Endothelial cell of umbilical vein (primary cell): ENCODE measurements at regions not wholly inside any gene's neighbourhood (a gene's known extent, or its start where the extent isn't known, plus 50 kb on each side); places are given as distances from the start of the nearest gene placed in this dataset.

Experiments
- BruUV-seq: library from RNA; stranded (reverse); fragments of 400-500 nt; replicated peaks from 2 replicates; lab custom pipeline; 2021; lab: Mats Ljungman, UMichigan
- CTCF ChIA-PET: fragments of 300-600, 350-600 bp; sonication (Branson Sonifier 250); formaldehyde crosslinking; loops from one replicate; lab custom pipeline; 2021; ENCODE audit warnings: antibody characterized with exemption, inconsistent platforms; lab: Charles Lee
- POLR2A ChIA-PET: fragments of 300-600, 350-600 bp; sonication (Branson Sonifier 250); formaldehyde crosslinking; loops from one replicate; lab custom pipeline; 2021; ENCODE audit warnings: antibody characterized with exemption, inconsistent platforms; lab: Charles Lee
- DNase-seq: peaks from one replicate; pipeline ENCODE4 v3.0.0-alpha.2; 2011; ENCODE audit warnings: low read depth, low spot score
- FAIRE-seq: peaks from 2 replicates; lab custom pipeline; 2011; peaks lifted over from hg19 to GRCh38; lab: Jason Lieb, UNC
- H2AFZ ChIP-seq: 2 replicates; pipeline ENCODE4 v1.6.0; 2012; ENCODE audit warnings: low read depth, low read length, control low read depth, inconsistent platforms
- H3K27ac ChIP-seq: 2 replicates; pipeline ENCODE4 v1.5.1; 2011; ENCODE audit warnings: low read depth, mild to moderate bottlenecking, control low read depth, low read length, moderate library complexity; ENCODE audit not compliant: insufficient read depth
- H3K27me3 ChIP-seq, 2 experiments: 2 replicates each; pipeline versions ENCODE4 v1.6.0 to v1.6.1; 2011; ENCODE audit warnings: low read length in 2 of 2, mixed read lengths in 1 of 2; ENCODE audit not compliant: control insufficient read depth in 2 of 2, insufficient read depth in 2 of 2
- H3K36me3 ChIP-seq, 2 experiments: 2 replicates in 1 of 2; 3 replicates in 1 of 2; pipeline ENCODE4 v1.5.1; 2011; ENCODE audit warnings: low read length in 2 of 2, mild to moderate bottlenecking in 1 of 2, moderate library complexity in 1 of 2; ENCODE audit not compliant: control insufficient read depth in 2 of 2, insufficient read depth in 2 of 2; ENCODE audit errors: extremely low read depth in 1 of 2
- H3K4me1 ChIP-seq: 3 replicates; pipeline ENCODE4 v1.5.1; 2011; ENCODE audit warnings: mild to moderate bottlenecking, low read length; ENCODE audit not compliant: control insufficient read depth, insufficient read depth; ENCODE audit errors: extremely low read depth
- H3K4me2 ChIP-seq: 2 replicates; pipeline ENCODE4 v1.6.1; 2011; ENCODE audit warnings: low read length, control low read depth, mixed read lengths; ENCODE audit not compliant: insufficient read depth
- H3K4me3 ChIP-seq, 3 experiments: fragments of 200-600 bp in 1 of 3; sonication (generic), shearing (Covaris generic) in 1 of 3; replicated peaks in 1 of 3; 2 replicates each; pipeline ENCODE4 v1.5.1; 2011 to 2016; ENCODE audit warnings: control low read depth in 3 of 3, low read length in 3 of 3, mild to moderate bottlenecking in 2 of 3, inconsistent platforms in 1 of 3, low read depth in 1 of 3, moderate library complexity in 1 of 3; ENCODE audit not compliant: insufficient read depth in 1 of 3
- H3K79me2 ChIP-seq: 2 replicates; pipeline ENCODE4 v1.6.0; 2012; ENCODE audit warnings: low read length, inconsistent platforms; ENCODE audit not compliant: control insufficient read depth, insufficient read depth
- H3K9ac ChIP-seq: replicated peaks from 2 replicates; pipeline ENCODE3; 2011; ENCODE audit warnings: low read length, control low read depth; ENCODE audit not compliant: insufficient read depth; ENCODE audit errors: extremely low read depth
- H3K9me1 ChIP-seq: replicated peaks from 3 replicates; pipeline ENCODE4 v1.6.0; 2011; ENCODE audit warnings: mild to moderate bottlenecking, low read length; ENCODE audit not compliant: control insufficient read depth, insufficient read depth; ENCODE audit errors: extremely low read depth
- H3K9me3 ChIP-seq: replicated peaks from 2 replicates; pipeline ENCODE4 v1.5.1; 2012; ENCODE audit warnings: low read length, inconsistent platforms; ENCODE audit not compliant: control insufficient read depth, insufficient read depth
- H4K20me1 ChIP-seq: replicated peaks from 2 replicates; pipeline ENCODE3; 2011; ENCODE audit warnings: mild to moderate bottlenecking, low read length; ENCODE audit not compliant: control insufficient read depth, insufficient read depth; ENCODE audit errors: extremely low read depth
- EZH2 ChIP-seq: IDR thresholded peaks from 2 replicates; pipeline ENCODE4 v1.6.1; 2012; ENCODE audit warnings: borderline replicate concordance, low read depth, mild to moderate bottlenecking, moderate library complexity, low read length, inconsistent platforms; ENCODE audit not compliant: severe bottlenecking
- FOS ChIP-seq: IDR thresholded peaks from 2 replicates; pipeline ENCODE4 v1.6.1; 2011; ENCODE audit warnings: mild to moderate bottlenecking, low read length, moderate library complexity, borderline replicate concordance; ENCODE audit not compliant: insufficient read depth
- GATA2 ChIP-seq: IDR thresholded peaks from 2 replicates; pipeline ENCODE4 v1.7.0; 2011; ENCODE audit warnings: low read depth, mild to moderate bottlenecking, moderate library complexity, mixed read lengths, low read length; ENCODE audit not compliant: insufficient read length, insufficient read depth
- JUN ChIP-seq: IDR thresholded peaks from 2 replicates; pipeline ENCODE4 v1.6.1; 2011; ENCODE audit warnings: borderline replicate concordance, low read depth; ENCODE audit not compliant: insufficient read length, insufficient read depth
- MYC ChIP-seq: IDR thresholded peaks from one replicate; pipeline ENCODE4 v1.6.1; 2011; ENCODE audit warnings: mild to moderate bottlenecking, low read depth, low read length
- POLR2A ChIP-seq: IDR thresholded peaks from 2 replicates; pipeline ENCODE4 v1.6.1; 2012; ENCODE audit warnings: low read depth, mild to moderate bottlenecking, control low read depth, low read length
- POLR2AphosphoS5 ChIP-seq: IDR thresholded peaks from 2 replicates; pipeline ENCODE4 v1.6.1; 2012; ENCODE audit warnings: low read depth, mild to moderate bottlenecking, control low read depth, low read length, moderate library complexity; ENCODE audit not compliant: insufficient read depth
- dilution Hi-C: fragments of 300-500 bp; cut with MboI; formaldehyde crosslinking; loops from one replicate; pipeline ENCODE4 v1.15.0; 2019; ENCODE audit warnings: low sequenced_read_pairs; ENCODE audit not compliant: extremely low pct_ligation_motif_present
- intact Hi-C: fragments of 100-400 bp; cut with micrococcal nuclease; formaldehyde crosslinking; loops from one replicate; pipeline ENCODE4 v1.10.0; 2022
- TF ChIP-seq, protein P1 (sequence below): IDR thresholded peaks from 2 replicates; pipeline ENCODE4 v1.6.1; 2011; ENCODE audit not compliant: insufficient read depth, insufficient read length
- TF ChIP-seq, protein P2 (sequence below), 2 donors: IDR thresholded peaks; 1 replicate in 1 of 2; 2 replicates in 1 of 2; pipeline ENCODE4 v1.5.1; 2011; ENCODE audit warnings: low read length in 2 of 2, mild to moderate bottlenecking in 2 of 2, moderate library complexity in 2 of 2, control low read depth in 1 of 2, inconsistent platforms in 1 of 2, low read depth in 1 of 2; ENCODE audit not compliant: insufficient read depth in 1 of 2; ENCODE audit errors: extremely low read depth in 1 of 2

DNA sequence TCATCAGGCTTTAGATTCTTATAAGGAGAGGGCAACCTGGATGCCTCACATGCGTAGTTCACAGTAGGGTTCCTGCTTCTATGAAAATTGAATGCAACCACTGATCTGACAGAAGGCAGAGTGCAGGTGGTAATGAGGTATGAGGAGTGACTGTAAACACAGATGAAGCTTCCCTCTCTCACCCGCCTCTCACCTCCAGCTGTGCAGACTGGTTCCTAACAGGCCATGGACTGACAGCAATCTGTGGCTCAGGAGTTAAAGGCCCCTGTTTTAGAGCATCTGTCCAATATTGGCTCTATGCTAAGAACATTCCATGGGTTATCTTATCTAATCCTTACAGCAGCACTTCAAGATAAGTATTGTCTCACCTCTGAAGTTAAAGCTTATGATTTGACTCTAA is 213.5 kb upstream of the NRP1 start:
- H3K9ac ChIP-seq = no peak overlapping the region
- no peak overlapping the region for H3K4me3 ChIP-seq
- intact Hi-C loops (no loop called here), dilution Hi-C loops (no loop called here)
- ChIA-PET CTCF (interaction anchor here (1.3 kb wide), 1 partner anchor 9 kb away, joined by 3 read pairs; no protein-coding TSS in a partner anchor), POLR2A (no interaction called here)
- no peak for TF ChIP-seq POLR2A
- TF ChIP-seq, protein P1, sequence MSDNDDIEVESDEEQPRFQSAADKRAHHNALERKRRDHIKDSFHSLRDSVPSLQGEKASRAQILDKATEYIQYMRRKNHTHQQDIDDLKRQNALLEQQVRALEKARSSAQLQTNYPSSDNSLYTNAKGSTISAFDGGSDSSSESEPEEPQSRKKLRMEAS = no peak
- TF ChIP-seq GATA2 = no peak
- TF ChIP-seq POLR2AphosphoS5 = no peak
- TF ChIP-seq EZH2 = no peak
- no peak for TF ChIP-seq FOS
- TF ChIP-seq JUN = no peak
- TF ChIP-seq, protein P2, sequence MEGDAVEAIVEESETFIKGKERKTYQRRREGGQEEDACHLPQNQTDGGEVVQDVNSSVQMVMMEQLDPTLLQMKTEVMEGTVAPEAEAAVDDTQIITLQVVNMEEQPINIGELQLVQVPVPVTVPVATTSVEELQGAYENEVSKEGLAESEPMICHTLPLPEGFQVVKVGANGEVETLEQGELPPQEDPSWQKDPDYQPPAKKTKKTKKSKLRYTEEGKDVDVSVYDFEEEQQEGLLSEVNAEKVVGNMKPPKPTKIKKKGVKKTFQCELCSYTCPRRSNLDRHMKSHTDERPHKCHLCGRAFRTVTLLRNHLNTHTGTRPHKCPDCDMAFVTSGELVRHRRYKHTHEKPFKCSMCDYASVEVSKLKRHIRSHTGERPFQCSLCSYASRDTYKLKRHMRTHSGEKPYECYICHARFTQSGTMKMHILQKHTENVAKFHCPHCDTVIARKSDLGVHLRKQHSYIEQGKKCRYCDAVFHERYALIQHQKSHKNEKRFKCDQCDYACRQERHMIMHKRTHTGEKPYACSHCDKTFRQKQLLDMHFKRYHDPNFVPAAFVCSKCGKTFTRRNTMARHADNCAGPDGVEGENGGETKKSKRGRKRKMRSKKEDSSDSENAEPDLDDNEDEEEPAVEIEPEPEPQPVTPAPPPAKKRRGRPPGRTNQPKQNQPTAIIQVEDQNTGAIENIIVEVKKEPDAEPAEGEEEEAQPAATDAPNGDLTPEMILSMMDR (IDR thresholded peaks at IDR 0.05; ENCODE audit: extremely low read depth in 1 of 2, insufficient read depth in 1 of 2, low read depth in 1 of 2, low read length in 2 of 2) = no peak
- TF ChIP-seq MYC = no peak
- no TSS peak for BruUV-seq
- H3K4me1 ChIP-seq = peaks cover 1% of the 10 kb centered on the region
- no peaks in the 10 kb centered on the region for H3K36me3 ChIP-seq
- H4K20me1 ChIP-seq = no peaks in the 10 kb centered on the region
- no peak overlapping the region for H3K4me2 ChIP-seq
- FAIRE-seq (no peak), DNase-seq (no peak)
- no peaks in the 10 kb centered on the region for H3K79me2 ChIP-seq
- no peak overlapping the region for H3K27ac ChIP-seq
- no peaks in the 10 kb centered on the region for H3K27me3 ChIP-seq
- H2AFZ ChIP-seq = no peak overlapping the region
- no peaks in the 10 kb centered on the region for H3K9me3 ChIP-seq
- no peaks in the 10 kb centered on the region for H3K9me1 ChIP-seq
